Fibroblast of skin of scalp (primary cell): ENCODE measurements at regions not wholly inside any gene's neighbourhood (a gene's known extent, or its start where the extent isn't known, plus 50 kb on each side); places are given as distances from the start of the nearest gene placed in this dataset.
"Not testable (repeated sequence)": the region's sequence is repeated elsewhere in the genome, so short reads cannot be mapped to it uniquely, and the experiment has no call there.

ENCODE experiments used
- DNase-seq: peaks from one replicate; pipeline ENCODE4 v3.0.0-alpha.2; 2013

DNA sequence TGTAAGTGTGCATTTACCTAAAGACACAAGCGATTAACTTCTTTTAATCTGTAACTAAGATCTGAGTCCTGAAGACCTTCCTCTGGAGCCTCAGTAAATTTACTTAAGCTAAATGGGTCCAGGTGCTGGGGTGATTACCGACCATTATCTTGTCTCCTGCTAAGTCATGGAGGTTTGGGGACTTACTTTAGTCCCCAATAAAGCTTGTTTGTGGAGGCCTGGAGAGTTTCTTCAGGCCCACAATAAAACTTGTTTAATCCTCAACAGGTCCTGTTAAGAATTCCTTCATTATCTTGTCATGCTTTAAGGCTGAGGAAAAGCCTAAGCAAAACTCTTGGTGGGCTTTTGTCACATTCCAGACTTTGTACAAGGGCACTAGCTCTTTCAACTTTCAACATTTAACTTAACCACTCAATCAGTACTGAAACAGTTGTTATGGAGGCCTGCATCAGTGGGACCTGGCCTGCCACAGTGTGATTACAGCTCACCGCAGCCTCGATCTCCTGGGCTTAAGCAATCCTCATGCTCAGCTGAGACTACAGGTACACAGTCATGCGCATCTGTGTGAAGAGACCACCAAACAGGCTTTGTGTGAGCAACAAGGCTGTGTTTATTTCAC, 84.0 kb downstream of the FMO4 start:
- no peak for DNase-seq

DNA sequence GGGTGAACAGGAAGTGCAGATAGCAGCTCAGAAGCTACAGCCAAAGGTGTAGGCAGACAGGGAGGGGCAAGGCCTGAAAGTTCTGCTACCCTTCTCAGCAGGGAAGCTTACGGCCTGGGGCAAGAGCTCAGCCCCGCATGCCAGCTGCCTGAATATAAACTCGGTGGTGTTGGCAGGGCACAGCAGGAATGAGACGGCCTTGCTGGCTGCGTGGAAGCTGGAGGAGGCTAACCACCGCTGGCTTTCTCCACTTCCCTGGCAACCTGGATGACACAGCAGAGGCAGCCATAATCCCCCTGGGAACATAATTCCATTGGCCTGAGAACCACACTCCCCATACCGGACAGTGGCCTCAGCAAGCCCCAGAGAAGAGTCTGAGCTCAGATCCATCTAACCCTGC, 81.9 kb upstream of the PRRC2C start:
- DNase-seq: peak; percentile 57

DNA sequence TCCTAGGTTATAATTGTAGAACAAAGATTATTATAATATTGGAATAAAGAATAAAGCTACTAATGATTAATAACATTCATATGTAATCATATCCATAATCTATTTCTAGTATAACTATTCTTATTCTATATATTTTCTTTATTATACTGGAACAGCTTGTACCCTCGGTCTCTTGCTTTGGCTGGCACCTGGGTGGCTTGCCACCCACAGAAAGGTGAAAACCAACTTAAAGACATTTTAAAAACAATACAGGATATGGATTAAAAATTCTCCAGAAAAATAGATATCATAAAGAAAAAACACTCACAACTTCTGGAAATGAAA, 80.0 kb upstream of the PRRC2C start:
- no peak for DNase-seq

DNA sequence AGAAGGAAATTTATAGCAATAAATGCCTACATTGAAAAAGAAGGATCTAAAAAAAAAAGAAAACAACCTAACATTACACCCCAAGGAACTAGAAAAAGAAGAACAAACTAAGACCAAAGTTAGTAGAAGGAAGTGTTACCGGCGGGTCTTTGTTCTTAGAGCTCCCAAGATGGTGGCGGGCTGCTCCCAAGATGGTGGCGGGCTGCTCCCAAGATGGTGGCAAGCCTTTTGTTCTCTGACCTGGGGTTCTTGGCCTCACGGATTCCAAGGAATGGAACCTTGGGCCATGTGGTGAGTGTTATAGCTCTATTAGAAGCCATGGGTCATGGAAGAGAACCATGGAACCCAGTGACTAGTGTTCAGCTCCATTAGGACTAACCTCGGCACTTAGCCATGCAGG, 71.8 kb upstream of the PRRC2C start:
- DNase-seq: not testable (repeated sequence)

DNA sequence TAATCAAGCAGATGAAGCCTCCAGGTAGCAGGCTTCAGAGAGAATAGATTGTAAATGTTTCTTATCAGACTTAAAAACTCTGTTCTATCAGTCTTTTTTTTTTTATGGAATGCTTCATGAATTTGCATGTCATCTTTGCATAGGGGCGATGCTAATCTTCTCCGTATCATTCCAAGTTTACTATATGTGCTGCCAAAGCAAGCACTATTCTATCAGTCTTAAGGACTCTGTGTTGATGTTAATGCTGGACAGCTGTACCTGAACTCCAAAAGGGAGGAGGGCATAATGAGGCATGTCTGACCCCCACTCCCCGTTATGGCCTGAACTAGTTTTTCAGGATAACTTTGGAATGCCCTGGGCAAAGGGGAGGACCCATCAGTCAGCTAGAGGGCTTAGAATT, 66.8 kb upstream of the PRRC2C start:
- no peak for DNase-seq

DNA sequence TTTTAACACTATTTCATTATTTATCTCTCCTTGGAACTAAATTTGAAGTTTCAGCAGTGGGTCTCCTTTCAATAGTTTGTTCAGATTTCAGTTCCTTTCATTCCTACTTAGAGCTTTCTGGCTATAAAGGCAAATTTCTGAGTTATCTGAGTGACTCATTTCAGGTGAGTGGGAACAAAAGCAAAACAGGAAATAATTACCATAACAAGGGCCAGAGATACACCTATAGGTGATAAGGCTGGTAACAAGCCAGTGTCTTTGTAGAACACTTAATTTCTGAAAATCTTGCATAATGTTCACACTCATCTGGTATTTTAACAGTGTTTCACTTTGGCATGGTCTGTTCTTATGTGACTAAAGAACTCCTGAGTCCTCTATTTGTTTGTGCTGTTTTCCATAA, 64.5 kb upstream of the PRRC2C start:
- DNase-seq: no peak

DNA sequence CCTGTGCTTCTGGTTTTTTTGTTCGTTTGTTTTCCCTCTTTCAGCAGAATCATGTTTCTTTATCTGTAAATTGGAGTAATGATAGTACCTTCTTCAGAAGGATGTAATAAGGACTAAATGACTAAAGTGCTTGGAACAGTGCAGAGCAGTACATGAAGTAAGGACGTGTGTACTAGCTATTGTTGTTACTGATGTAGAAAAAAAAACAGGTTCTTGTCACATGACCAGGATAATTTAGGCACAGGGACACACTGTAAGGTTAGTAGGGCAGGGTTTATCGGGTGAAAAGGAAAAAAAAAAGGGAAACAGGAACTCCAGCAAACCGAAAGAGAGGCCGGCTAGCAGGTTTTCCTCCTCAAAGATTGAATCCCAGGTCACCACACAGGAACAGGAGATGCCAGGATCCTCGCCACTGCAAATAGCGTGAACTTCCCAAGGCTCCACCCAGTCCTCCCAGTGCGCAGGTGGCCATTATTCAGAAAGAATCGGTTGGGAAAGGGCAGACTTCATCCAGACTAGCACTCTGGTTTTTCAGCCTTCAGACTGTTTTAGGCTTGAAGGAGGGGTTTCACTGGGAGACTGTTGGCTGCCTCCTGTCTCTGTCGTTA, 63.8 kb upstream of the PRRC2C start:
- DNase-seq: no peak

DNA sequence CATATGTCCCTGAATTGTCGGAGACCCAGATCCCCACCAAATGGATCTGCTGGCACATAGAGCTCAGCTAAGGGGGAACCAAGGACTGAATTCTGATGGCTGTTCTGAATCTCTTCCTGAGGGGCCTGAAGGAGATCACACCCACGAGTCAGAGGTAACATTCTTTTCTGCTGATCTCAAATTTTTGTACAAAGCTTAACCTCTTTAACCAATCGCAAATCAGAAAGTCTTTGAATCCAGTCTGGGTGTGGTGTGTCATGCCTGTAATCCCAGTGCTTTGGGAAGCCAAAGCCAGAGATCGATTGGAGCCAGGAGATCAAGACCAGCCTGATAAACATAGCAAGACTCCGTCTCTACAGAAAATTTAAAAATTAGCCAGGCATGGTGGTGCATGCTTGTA, 62.8 kb upstream of the PRRC2C start:
- DNase-seq: peak; percentile 40

DNA sequence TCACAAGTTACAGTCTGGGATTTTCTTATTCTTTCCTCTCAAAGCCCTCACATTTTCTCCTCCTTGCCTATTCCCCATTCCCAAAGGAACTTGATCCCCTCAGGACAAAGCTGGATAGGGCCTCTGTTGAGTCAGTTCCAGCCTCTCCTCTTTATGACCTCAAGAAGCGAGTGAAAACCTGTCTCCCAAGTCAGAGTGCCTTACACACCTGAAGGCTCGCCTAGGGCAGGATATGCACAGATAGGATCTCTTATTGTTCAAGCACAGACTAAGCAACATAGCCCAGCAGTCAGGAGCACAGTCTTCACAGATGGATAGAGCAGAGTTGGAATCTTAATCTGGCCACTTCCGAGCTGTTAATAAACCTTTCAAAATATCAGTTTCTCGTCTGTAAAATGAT, 60.8 kb upstream of the PRRC2C start:
- DNase-seq: no peak

DNA sequence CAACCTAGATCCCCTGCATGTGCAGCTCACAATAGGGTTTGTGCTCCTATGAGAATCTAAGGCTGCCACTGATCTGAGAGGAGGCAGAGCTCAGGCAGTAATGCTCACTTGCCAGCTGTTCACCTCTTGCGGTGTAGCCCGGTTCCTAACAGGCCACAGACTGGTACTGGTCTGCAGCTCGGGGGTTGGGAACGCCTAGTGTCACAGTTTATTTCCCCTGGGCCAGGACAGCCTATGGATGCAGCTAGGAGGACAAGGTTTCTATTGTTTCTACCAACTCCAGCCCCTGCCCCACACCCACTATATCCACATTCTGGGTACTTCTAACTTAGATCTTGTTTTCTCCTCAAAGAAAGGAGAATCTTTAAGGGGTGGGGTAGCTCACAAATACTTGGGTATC, 58.7 kb upstream of the PRRC2C start:
- DNase-seq: no peak

DNA sequence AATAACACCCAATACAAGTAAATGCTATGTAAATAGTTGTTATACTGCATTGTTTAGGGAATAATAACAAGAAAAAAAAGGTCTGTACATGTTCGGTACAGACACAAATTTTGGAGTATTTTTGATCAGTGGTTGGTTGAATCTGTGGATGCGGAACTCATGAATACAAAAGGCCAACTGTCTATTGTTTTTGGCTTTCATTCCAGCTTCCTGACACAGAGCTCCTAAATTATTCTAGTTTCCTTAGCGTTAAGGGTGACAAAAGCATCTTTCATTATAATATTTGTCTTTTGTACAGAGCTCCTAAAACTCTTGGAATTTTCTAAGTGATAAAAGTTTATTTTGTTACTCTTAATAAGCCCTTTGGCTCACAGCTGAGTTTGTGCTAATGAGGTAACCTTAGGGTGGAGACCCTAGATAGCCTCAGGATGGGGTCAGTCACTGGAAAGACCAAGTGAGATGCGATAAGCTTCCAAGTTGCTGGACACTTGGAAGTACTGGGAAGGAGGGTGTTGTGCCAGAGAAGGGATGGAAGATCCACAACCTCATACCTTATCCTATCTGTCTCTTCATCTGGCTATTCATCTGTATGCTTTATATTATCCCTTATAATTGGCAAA, 57.4 kb upstream of the PRRC2C start:
- DNase-seq: no peak

DNA sequence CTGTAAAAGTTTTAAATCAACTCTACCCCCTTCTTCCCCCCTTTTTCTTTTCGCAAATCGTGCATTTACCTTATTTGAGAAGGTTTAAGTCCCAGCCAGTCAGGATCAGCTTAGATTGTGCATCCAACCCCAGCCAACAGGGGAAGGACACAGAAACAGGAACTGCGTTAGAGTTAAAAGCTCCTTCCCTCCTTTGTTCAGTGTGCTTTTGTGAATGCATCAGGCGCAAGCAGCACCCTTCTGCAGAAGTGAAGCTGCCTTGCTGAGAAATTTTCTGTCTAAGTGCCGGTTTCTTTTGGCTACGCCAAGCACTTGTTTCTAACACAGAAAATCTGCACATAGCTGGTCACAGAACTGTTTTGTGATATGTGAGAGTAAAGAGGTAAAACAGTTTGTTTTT, 56.2 kb upstream of the PRRC2C start:
- DNase-seq: no peak

DNA sequence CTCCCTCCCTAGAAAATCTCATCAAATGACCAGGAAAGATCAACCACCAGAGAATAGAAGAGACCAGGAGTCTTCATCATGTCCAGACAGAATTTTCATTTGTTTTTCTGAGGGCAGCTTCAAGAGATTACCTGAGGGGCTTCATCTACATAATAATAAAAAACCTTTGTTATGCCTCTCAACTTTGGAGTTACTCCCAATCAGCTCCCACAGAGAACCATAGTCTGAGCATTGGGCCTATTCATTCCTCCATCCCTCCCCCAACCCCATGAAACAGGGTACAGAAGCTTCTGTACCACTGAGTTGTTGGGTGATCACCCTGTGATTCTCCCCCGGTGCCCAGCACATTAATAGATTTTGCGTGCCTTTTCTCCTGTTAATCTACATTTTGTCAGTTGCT, 53.3 kb upstream of the PRRC2C start:
- no peak for DNase-seq

DNA sequence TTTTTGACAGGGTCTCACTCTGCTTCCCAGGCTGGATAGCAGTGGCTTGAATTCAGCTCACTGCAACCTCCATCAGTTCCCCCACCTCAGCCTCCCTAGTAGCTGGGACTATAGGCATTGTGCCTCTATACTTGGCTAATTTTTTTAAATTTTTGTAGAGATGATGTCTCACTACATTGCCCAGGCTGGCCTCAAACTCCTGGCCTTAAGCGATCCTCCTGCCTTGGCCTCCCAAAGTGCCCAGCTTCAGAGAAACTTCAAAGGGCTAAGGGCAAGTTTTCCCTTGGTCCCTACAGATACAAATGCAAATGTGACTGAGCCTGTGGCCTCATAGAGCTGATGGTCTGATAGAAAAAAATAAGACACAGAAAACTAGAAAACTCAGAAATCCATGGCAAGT, 52.9 kb upstream of the PRRC2C start:
- no peak for DNase-seq

DNA sequence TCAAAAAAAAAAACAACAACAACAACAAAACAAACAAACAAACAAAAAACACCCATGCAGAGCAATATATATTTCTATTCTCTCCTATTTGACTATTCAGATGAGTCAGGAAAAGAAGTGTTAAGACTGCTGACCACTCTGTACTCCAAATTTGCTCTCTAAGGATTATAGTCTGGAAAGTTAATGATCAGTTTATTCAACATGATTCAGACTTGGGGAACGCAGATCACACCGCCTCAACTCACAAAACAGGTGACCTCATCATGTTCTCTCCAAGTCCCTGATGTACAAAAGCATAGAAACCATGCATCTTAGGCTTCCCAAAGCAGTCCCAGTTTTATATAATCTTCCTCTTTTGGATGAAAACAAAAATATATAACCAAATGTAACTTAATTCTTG, 51.9 kb upstream of the PRRC2C start:
- peak; percentile 31 for DNase-seq

DNA sequence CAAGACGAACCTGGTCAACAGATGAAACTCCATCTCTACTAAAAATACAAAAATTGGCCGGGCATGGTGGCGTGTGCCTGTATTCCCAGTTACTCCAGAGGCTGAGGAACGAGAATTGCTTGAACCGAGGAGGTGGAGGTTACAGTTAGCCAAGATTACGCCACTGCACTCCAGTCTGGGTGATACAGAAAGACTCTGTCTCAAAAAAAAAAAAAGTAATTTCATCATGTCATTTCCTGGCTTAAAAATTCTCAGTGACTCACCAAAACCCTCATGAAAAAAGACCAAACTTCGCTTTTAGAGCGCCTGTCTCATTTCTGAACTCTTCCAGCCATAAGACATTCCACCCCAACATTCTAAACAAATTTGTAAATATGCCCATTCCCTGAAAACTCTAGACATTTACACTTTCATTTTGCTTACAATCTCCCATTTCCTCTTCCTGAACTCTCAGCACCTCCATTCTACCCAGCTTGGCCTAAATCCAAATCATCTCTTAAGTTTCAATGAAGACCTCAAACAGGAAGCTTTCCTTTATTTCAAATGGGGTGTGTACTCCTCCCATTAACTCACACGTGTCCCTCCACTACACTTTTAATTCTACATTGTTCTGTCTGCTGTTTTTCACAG, 50.5 kb upstream of the PRRC2C start:
- peak; percentile 78 for DNase-seq
